NCI-H774 (cell line): ENCODE measurements at regions not wholly inside any gene's neighbourhood (a gene's known extent, or its start where the extent isn't known, plus 50 kb on each side); places are given as distances from the start of the nearest gene placed in this dataset.

Source experiments
- DNase-seq: peaks from one replicate; lab custom pipeline; 2025; lab: John Stamatoyannopoulos, UW

DNA sequence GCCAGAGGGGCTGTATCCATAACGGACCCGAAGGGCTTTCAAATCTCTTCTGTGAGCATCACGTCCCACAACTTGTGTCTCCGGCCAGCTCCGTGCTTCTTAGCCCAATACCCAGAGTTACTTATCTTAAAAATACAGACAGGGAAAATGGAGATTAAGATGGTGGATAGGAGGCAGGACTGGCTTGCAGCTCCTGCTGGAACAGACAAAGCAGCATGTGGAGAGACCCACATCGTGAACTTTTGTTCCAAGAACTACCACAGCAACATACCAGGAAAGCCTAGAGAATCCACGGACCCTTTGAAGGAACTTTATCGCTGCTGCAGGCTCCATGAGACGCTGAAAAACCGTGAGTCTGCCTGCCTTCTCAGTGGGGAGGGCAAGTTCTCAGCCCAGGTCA, 113.7 kb downstream of the RNASET2 start:
- DNase-seq, result no peak

DNA sequence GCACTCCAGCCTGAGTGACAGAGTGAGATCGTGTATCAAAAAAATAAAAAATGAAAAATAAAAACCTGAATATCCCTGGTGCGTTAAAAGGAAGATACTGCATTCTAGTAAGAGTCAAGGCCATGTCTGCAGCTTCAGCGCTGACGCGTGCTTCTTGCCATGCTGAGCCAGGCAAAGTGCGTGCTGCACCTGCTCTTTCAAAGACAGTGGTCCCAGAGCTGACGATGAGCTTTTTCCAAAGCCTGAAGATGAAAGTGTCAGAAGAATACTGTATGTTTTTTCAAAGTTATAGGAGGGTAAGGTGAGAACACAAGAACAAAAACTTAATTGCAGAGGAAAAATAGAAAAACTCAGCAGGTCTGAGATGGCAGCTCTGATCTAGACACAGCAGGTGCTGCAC, 115.1 kb downstream of the RNASET2 start:
- DNase-seq, result peak; percentile 92

DNA sequence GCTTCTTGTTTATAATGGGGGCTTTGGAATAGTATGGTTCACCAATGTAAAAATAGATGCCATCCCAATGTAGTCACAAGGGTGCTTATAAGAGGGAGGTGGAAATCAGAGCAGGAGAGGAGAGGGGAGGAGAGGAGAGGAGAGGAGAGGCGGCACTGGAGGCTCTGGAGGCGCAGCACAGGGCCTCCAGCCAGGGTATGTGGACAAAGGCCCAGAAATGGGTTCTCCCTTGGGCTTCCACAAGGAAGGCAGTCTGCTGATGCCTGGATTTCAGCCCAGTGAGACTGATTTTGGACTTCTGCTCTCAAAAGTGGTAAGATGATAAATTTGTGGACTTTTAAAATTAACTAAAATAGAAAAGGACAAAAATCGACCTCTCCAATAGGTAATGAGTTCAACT, 116.8 kb downstream of the RNASET2 start:
- no peak for DNase-seq

- no peak for DNase-seq
Measured at GRCh38 chr6:166838987-166839386, 117.4 kb downstream of the RNASET2 start.

- no peak for DNase-seq
Measured at GRCh38 chr6:166836785-166837718, 119.3 kb downstream of the RNASET2 start.

- DNase-seq, result no peak
Measured at GRCh38 chr6:166834049-166834448, 122.3 kb downstream of the RNASET2 start.

- no peak for DNase-seq
Measured at GRCh38 chr6:166830891-166831363, 125.4 kb downstream of the RNASET2 start.

- no peak for DNase-seq
Measured at GRCh38 chr6:166830185-166830890, 126.0 kb downstream of the RNASET2 start.

- no peak for DNase-seq
Measured at GRCh38 chr6:166826264-166826663, 130.1 kb downstream of the RNASET2 start.

DNA sequence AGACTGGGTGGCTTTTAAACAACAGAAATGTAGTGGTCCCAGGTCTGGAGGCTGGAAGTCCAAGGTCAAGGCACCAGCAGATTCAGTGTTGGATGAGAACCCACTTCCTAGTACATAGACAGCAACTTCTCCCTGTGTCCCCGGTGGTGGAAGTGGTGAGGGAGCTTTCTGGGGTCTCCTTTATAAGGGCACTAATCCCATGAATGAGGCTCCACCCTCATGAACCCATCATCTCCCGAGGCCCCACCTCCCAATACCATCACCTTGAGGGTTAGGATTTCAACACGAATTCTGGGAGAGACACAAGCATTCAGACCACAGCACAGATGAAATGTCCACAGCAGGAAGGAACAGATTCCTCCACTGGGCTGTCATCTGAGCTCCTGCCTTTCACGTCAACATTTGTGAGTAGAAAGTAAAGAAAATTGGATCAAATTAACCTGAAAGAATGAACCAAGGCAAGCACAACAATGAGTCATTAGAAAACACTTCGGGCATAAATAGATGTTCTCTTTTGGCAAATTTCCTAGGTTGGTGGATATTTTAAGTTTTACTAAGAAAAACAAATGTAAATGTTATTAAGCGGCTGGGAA, 130.7 kb downstream of the RNASET2 start:
- no peak for DNase-seq

DNA sequence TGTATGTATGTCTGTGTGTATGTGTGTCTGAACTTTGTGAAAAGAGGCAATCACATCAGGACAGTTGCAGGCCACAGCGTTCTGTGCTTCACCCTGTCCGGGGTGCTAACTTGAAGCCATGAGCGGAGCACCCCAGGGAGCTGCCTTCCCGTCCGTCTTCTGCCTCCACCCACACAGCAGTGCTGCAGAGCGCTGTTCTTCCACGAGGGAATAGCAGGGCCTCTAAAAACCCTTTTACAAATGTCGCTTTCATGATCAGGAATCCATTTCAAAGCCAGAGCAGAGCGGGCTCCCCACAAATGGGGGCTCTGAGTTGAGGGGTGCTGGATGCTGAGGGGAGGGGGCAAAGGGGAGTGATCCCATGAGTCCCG, 131.5 kb downstream of the RNASET2 start:
- DNase-seq, result no peak

- no peak for DNase-seq
Measured at GRCh38 chr6:166824146-166824879, 132.0 kb downstream of the RNASET2 start.

- DNase-seq, result no peak
Measured at GRCh38 chr6:166822609-166823008, 133.7 kb downstream of the RNASET2 start.

DNA sequence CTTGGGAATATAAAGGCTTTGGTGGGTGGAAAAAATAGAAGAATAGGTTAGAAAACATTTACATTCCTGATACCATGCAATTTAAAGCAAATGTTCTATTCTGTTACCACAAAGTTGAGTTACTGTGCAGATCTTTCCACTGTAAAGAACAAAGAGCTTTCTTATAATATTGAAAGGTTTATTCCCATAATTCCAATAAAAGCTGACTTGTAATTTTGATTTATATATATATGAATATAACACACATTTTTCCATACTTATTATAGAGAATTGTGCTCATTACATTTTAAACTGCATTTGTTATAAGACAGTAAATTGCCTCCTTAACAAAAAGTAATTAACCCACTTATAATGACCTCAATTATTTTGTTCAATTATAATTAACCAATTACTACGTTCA, 135.9 kb downstream of the RNASET2 start:
- no peak for DNase-seq

DNA sequence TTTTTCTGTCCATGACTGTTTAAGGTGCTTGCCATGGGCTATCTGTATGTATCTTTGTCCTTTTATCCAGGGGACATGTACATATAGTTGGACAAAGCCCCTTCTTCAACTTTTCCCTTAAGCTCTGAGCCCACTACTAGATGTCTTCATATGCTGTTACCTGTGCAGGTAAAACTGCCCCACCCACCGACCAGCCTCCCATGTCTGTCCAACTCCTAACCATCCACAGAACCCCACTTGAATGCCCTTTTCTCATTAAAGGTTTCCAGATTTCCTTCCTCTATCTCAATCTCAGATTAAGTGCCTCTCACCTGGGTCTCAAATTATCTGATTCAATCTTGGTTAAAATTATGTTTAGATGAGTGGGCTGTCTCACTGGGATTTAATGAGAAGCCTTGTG, 136.3 kb downstream of the RNASET2 start:
- DNase-seq, result no peak

- DNase-seq, result no peak
Measured at GRCh38 chr6:166815629-166816028, 140.7 kb downstream of the RNASET2 start.

DNA sequence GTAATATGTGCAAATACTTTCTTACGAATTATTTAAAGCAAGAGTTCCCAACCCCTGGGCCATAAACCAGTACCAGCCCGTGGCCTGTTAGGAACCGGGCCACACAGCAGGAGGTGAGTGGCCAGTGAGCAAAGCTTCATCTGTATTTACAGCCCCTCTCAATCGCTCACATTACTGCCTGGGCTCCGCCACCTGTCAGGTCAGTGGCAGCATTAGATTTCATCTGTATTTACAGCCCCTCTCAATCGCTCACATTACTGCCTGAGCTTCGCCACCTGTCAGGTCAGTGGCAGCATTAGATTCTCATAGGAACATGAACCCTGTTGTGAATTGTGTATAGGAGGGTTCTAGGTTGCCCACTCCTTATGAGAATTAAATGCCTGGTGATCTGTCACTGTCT, 142.0 kb downstream of the RNASET2 start:
- DNase-seq, result no peak

DNA sequence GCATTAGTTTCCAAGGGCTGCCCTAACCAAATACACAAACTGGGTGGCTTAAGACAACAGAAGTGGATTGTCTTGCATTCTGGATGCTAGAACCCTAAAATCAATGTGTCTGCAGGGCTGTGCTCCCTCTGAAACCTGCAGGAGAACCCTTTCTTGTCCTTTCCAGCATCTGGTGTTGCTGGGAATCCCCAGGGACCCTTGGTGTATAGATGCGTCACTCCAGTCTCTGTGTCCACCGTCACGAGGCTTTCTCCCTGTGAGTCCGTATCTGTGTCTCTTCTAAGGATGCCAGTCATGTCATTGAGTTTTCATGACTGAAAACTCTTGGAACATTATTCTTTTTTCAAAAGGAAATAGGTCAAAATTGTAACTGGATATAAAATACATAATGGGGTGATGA, 142.9 kb downstream of the RNASET2 start:
- DNase-seq, result no peak

DNA sequence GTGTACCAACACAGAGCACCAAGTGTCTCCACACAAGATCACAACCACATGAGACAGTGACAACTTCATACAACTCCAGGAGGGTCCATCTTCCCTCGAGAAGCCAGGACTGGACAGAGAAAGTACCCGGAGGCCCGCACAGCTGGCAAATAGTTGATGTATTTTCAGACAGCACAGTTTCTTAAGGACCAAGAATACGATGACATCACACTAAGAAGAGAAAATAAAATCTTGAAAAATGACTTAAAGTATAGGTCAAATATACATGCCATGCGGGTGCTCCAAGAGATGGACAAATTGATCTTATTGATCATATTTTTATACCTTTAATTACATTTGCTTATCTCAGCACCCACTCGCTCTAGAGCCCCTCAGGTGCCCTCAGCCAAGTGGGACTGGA, 145.5 kb downstream of the RNASET2 start:
- DNase-seq, result no peak

DNA sequence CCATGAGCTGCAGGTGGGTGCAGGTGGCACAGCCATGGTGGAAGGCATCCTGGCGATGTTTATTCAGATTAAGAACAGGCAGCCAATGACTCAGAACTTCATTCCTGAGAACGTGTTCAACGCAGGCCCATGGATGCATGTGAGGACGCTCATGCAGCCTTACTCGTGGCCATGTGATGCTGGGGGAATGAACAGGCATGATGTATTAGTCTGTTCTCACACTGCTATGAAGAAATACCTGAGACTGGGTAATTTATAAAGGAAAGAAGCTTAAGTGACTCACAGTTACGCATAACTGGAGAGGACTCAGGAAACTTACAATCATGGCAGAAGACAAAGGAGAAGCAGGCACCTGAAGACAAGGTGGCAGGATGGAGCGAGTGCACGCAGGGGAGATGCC, 146.6 kb downstream of the RNASET2 start:
- no peak for DNase-seq

GRCh38 chr6:166806962-166807757, 149.2 kb downstream of the RNASET2 start:
- no peak for DNase-seq
